ENCODE measurements at regions not wholly inside any gene's neighbourhood (a gene's known extent, or its start where the extent isn't known, plus 50 kb on each side); places are given as distances from the start of the nearest gene placed in this dataset.

- TF ChIP-seq MZF1 (tag by site-specific recombination; IDR thresholded peaks at IDR 0.05; ENCODE audit: borderline replicate concordance), result no peak
- no peak for TF ChIP-seq ZNF146 (tag by site-specific recombination; IDR thresholded peaks at IDR 0.05)
- TF ChIP-seq ZSCAN23 (tag by site-specific recombination; IDR thresholded peaks at IDR 0.05), result no peak
- no peak for TF ChIP-seq ZNF776 (tag by site-specific recombination; IDR thresholded peaks at IDR 0.05; ENCODE audit: borderline replicate concordance)
- no peak for TF ChIP-seq CTCF (tag by site-specific recombination; IDR thresholded peaks at IDR 0.05)
- TF ChIP-seq ZNF473 (tag by site-specific recombination; IDR thresholded peaks at IDR 0.05), result no peak
- TF ChIP-seq SP2 (tag by site-specific recombination; IDR thresholded peaks at IDR 0.05), result no peak
- no peak for TF ChIP-seq ZNF391 (tag by site-specific recombination; IDR thresholded peaks at IDR 0.05; ENCODE audit: borderline replicate concordance, low read depth)
- no peak for TF ChIP-seq ZNF423 (tag by site-specific recombination; IDR thresholded peaks at IDR 0.05)
- TF ChIP-seq ZBTB11 (tag by site-specific recombination; conservative IDR thresholded peaks at IDR 0.05; ENCODE audit: low read depth), result no peak
- TF ChIP-seq ZNF560 (tag by site-specific recombination; IDR thresholded peaks at IDR 0.05; ENCODE audit: borderline replicate concordance), result no peak
- no peak for TF ChIP-seq ZNF654 (tag by site-specific recombination; IDR thresholded peaks at IDR 0.05; ENCODE audit: low read depth)
- TF ChIP-seq ZNF19 (tag by site-specific recombination; IDR thresholded peaks at IDR 0.05; ENCODE audit: low read depth), result no peak
Observed at GRCh38 chr18:33854086-33854826, 276.2 kb downstream of the ASXL3 start.

Data from HEK293 (cell line).